Mesendoderm (in vitro differentiated cells): ENCODE measurements at regions not wholly inside any gene's neighbourhood (a gene's known extent, or its start where the extent isn't known, plus 50 kb on each side); places are given as distances from the start of the nearest gene placed in this dataset.
"Not testable (repeated sequence)": the region's sequence is repeated elsewhere in the genome, so short reads cannot be mapped to it uniquely, and the experiment has no call there.

Source experiments
- DNase-seq: peaks from one replicate; pipeline ENCODE4 v3.0.0; 2013
- H2AK5ac ChIP-seq: 2 replicates; pipeline ENCODE4 v1.6.1; 2013; ENCODE audit warnings: low read length, inconsistent platforms
- H2BK120ac ChIP-seq: 2 replicates; pipeline ENCODE4 v1.6.1; 2013; ENCODE audit warnings: low read depth, mild to moderate bottlenecking, low read length, moderate library complexity, mixed read lengths
- H2BK15ac ChIP-seq: replicated peaks from 2 replicates; pipeline ENCODE4 v1.6.1; 2013; ENCODE audit warnings: low read depth, mild to moderate bottlenecking, moderate library complexity
- H2BK5ac ChIP-seq: 2 replicates; pipeline ENCODE4 v1.6.1; 2013; ENCODE audit warnings: low read length, inconsistent platforms
- H3K18ac ChIP-seq: 2 replicates; pipeline ENCODE4 v1.6.1; 2013; ENCODE audit warnings: mild to moderate bottlenecking, low read length, mixed read lengths
- H3K23ac ChIP-seq: one replicate; pipeline ENCODE4 v1.6.1; 2013; ENCODE audit warnings: low read length
- H3K27ac ChIP-seq: 2 replicates; pipeline ENCODE4 v1.5.1; 2013; ENCODE audit warnings: low read depth, mild to moderate bottlenecking, inconsistent platforms, low read length, moderate library complexity
- H3K27me3 ChIP-seq: 2 replicates; pipeline ENCODE4 v1.6.1; 2013; ENCODE audit warnings: low read length, control low read depth, mild to moderate bottlenecking, inconsistent platforms; ENCODE audit not compliant: insufficient read depth, poor library complexity
- H3K36me3 ChIP-seq: 2 replicates; pipeline ENCODE4 v1.6.1; 2013; ENCODE audit warnings: low read length, inconsistent platforms; ENCODE audit not compliant: control insufficient read depth, insufficient read depth
- H3K4ac ChIP-seq: one replicate; pipeline ENCODE4 v1.6.1; 2013; ENCODE audit warnings: low read depth, mild to moderate bottlenecking, low read length, moderate library complexity
- H3K4me1 ChIP-seq: 2 replicates; pipeline ENCODE4 v1.6.1; 2013; ENCODE audit warnings: low read depth, low read length, inconsistent platforms; ENCODE audit not compliant: control insufficient read depth
- H3K4me2 ChIP-seq: 2 replicates; pipeline ENCODE4 v1.6.1; 2013; ENCODE audit warnings: low read length
- H3K4me3 ChIP-seq: 2 replicates; pipeline ENCODE4 v1.5.1; 2013; ENCODE audit warnings: mild to moderate bottlenecking, low read length
- H3K56ac ChIP-seq: one replicate; pipeline ENCODE4 v1.6.1; 2013; ENCODE audit warnings: low read length
- H3K79me1 ChIP-seq: 2 replicates; pipeline ENCODE4 v1.6.1; 2013; ENCODE audit warnings: low read length, inconsistent platforms
- H3K79me2 ChIP-seq: 2 replicates; pipeline ENCODE4 v1.6.1; 2013; ENCODE audit warnings: mild to moderate bottlenecking, low read length; ENCODE audit not compliant: control insufficient read depth, insufficient read depth
- H3K9ac ChIP-seq: 2 replicates; pipeline ENCODE4 v1.6.1; 2013; ENCODE audit warnings: low read length, inconsistent platforms
- H4K5ac ChIP-seq: one replicate; pipeline ENCODE4 v1.6.1; 2013; ENCODE audit warnings: low read length
- H4K8ac ChIP-seq: one replicate; pipeline ENCODE4 v1.6.1; 2013; ENCODE audit warnings: low read depth, mild to moderate bottlenecking, control low read depth, low read length, moderate library complexity
- WGBS: extraction: QIAGEN DNeasy Blood & Tissue Kit; methylation state at CpG from one replicate; pipeline ENCODE4 v1.1.7; 2013; ENCODE audit warnings: low lambda C conversion rate, missing lambda C conversion rate; ENCODE audit not compliant: insufficient coverage; ENCODE audit errors: extremely low coverage; 5-methylcytosine and 5-hydroxymethylcytosine counted together

GRCh38 chr1:243951207-243951606 lies 99.9 kb upstream of the ZBTB18 start:
- not testable (repeated sequence) for H3K79me2 ChIP-seq, H2BK120ac ChIP-seq, H2BK5ac ChIP-seq, H3K9ac ChIP-seq, H3K79me1 ChIP-seq, H3K4me2 ChIP-seq, H3K23ac ChIP-seq, H3K4ac ChIP-seq, H3K27ac ChIP-seq, DNase-seq, H3K4me1 ChIP-seq, H3K4me3 ChIP-seq, H3K36me3 ChIP-seq, H3K56ac ChIP-seq, H4K8ac ChIP-seq, H4K5ac ChIP-seq, H2AK5ac ChIP-seq, H2BK15ac ChIP-seq, H3K18ac ChIP-seq, H3K27me3 ChIP-seq
- WGBS, result no CpG with 5 or more reads among the region's 11 CpGs

DNA sequence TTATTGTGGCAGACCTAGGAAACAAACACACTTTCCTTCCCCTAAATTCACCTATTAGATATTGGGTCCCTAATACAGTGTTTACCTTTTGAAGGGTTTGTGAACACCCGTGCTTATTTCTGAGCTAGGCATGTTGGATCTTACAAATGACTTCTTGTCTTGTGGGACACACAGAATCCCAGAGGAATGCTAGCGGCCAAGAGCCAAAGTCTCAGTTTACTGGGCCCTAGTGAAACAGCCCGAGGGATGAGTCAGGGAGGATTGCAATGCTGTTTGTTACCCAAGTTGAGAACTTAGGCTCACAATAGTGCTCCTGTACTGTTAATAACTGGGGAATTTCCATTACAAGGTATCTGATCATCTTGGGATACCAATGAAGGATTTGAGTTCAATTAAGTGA lies 100.1 kb upstream of the AKT3 start:
- Histone ChIP-seq H3K56ac (no peak overlapping the region), H3K36me3 (no peaks in the 10 kb centered on the region), H3K18ac (no peak overlapping the region), H3K4me1 (no peaks in the 10 kb centered on the region), H3K27me3 (no peaks in the 10 kb centered on the region), H3K4me3 (no peak overlapping the region), H3K79me1 (no peaks in the 10 kb centered on the region), H3K9ac (no peak overlapping the region), H4K8ac (no peak overlapping the region), H3K4me2 (no peak overlapping the region), H3K79me2 (no peaks in the 10 kb centered on the region), H4K5ac (no peak overlapping the region), H2BK5ac (no peak overlapping the region), H3K23ac (no peak overlapping the region), H2AK5ac (no peak overlapping the region), H2BK120ac (no peak overlapping the region), H2BK15ac (no peak overlapping the region), H3K4ac (no peak overlapping the region), H3K27ac (no peak overlapping the region)
- no CpG with 5 or more reads among the region's 3 CpGs for WGBS
- peak; percentile 62 for DNase-seq

DNA sequence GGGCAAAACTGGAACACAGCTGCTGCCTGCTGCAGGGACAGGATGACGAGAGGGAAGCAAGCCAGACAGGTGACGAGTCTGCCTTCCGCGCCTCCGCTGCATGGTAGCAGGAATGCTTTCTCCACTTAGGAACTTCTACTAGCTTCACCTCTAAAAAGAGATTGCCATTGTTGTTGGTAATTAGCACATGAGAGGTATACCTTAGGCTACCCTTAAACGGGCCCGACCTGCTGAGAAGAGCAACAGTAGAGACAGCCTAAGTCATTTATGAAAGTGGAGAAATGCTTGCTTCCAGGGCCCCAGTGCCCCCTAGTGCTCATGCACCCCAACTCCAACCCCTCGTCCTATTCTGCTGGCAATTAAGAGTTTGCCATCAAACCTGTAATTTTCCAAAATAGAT lies 96.9 kb upstream of the AKT3 start:
- H3K18ac ChIP-seq, result no peak overlapping the region

DNA sequence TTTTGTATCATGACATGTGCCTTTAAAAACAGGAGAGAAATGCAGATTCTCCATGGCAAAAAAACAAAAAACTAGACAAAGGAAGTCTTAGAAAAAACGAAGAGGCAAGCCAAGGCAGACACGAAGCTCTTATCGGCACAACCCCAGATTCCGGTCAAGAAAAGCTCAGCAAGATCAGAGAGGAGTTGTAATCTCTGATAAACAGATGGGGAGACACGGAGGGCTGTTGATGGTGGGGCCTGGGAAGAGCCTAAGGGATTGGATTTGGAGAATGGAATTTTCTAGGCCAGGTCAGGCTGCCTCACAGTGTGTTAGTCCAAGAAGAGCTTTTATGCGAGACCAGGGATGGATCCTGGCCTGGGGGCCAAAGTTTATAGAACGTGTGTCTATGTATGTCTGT lies 96.2 kb upstream of the AKT3 start:
- WGBS, result no CpG with 5 or more reads among the region's 7 CpGs

More for the DNA sequence above, 96.9 kb upstream of the AKT3 start:
- Histone ChIP-seq H3K56ac (peak overlapping the region; percentile 52), H3K36me3 (no peaks in the 10 kb centered on the region), H3K4me2 (no peak overlapping the region), H4K8ac (no peak overlapping the region), H2BK5ac (no peak overlapping the region), H3K4ac (no peak overlapping the region), H3K23ac (no peak overlapping the region), H3K27me3 (no peaks in the 10 kb centered on the region), H3K4me1 (no peaks in the 10 kb centered on the region), H2BK15ac (no peak overlapping the region), H3K9ac (no peak overlapping the region), H3K4me3 (no peak overlapping the region), H3K27ac (no peak overlapping the region), H2BK120ac (no peak overlapping the region), H3K79me1 (no peaks in the 10 kb centered on the region), H4K5ac (no peak overlapping the region), H2AK5ac (no peak overlapping the region), H3K79me2 (no peaks in the 10 kb centered on the region)
- DNase-seq, result peak; percentile 95
- WGBS, result no CpG with 5 or more reads among the region's 8 CpGs

DNA sequence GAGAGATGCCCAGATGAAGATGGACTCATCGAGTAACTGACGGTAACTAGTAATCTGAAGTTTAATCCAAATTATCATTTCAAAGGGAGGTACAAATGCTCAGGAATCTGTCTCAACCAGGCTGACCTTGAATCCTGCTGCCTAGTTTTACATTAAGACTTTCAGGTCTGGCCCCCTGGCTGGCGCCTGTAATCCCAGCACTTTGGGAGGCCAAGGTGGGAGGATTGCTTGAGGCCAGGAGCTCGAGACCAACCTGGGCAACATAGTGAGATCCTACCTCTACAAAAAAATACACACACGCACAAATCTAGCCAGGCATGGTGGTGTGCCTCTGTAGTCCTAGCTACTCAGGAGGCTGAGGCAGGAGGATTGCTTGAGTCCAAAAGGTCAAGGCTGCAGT lies 95.7 kb upstream of the AKT3 start:
- Histone ChIP-seq H3K4me3 (no peak overlapping the region), H3K4me2 (no peak overlapping the region), H4K8ac (no peak overlapping the region), H3K79me2 (no peaks in the 10 kb centered on the region), H3K23ac (no peak overlapping the region), H2BK120ac (no peak overlapping the region), H3K27ac (no peak overlapping the region), H3K27me3 (no peaks in the 10 kb centered on the region), H3K56ac (no peak overlapping the region), H2BK15ac (no peak overlapping the region), H3K4me1 (no peaks in the 10 kb centered on the region), H3K4ac (no peak overlapping the region), H4K5ac (no peak overlapping the region), H2BK5ac (no peak overlapping the region), H3K9ac (no peak overlapping the region), H2AK5ac (no peak overlapping the region), H3K79me1 (no peaks in the 10 kb centered on the region), H3K36me3 (no peaks in the 10 kb centered on the region), H3K18ac (no peak overlapping the region)
- no peak for DNase-seq
- WGBS, result no CpG with 5 or more reads among the region's 5 CpGs

More for the DNA sequence above, 96.2 kb upstream of the AKT3 start:
- Histone ChIP-seq H3K4ac (no peak overlapping the region), H3K36me3 (no peaks in the 10 kb centered on the region), H3K4me2 (no peak overlapping the region), H3K4me3 (no peak overlapping the region), H3K9ac (no peak overlapping the region), H3K79me2 (no peaks in the 10 kb centered on the region), H3K27me3 (no peaks in the 10 kb centered on the region), H2BK120ac (no peak overlapping the region), H2AK5ac (no peak overlapping the region), H2BK15ac (no peak overlapping the region), H3K18ac (peak overlapping the region; percentile 29), H3K4me1 (no peaks in the 10 kb centered on the region), H3K79me1 (no peaks in the 10 kb centered on the region), H4K5ac (no peak overlapping the region), H2BK5ac (no peak overlapping the region), H3K27ac (no peak overlapping the region), H3K56ac (no peak overlapping the region), H3K23ac (no peak overlapping the region), H4K8ac (no peak overlapping the region)
- peak; percentile 42 for DNase-seq

DNA sequence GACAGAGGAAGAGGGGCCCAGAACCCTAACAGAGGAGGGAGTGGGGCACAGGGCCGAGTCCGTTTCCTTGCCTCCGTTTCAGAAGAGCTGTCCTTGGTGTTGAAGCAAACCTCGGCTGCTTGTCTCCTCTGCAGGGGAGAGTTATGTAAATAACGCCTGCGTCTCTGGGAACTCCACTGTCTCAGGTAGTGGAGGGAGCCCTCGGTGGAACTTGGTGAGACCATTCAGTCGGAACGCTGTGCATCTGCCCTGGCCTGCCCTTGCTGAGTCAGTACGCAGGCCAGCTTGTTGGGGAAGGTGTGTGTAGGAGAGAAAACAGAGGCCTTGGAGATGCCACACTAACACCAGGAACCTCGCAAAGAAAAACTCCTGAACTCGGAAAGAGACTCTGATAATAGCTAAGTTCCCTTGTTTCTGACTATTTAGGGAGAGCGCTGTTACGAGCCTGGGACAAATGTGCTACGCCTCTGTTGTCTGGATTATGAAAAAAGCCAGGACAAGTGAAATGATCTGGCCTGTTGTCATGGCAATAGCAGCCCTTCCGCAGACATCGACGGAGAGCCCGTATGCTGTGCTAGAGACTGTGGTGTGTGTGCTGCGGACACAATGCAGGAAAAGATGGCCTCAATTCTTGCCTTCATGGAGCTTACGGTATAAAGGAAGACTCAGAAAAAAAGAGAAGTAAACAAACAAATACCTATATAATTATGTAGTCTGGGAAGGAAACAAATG lies 94.6 kb upstream of the AKT3 start:
- H3K79me1 ChIP-seq, result no peaks in the 10 kb centered on the region
- no peak overlapping the region for H3K23ac ChIP-seq
- no peak overlapping the region for H2AK5ac ChIP-seq
- no peak overlapping the region for H2BK15ac ChIP-seq
- DNase-seq, result peak; percentile 93
- H3K56ac ChIP-seq, result no peak overlapping the region
- no peak overlapping the region for H3K27ac ChIP-seq
- no peak overlapping the region for H2BK5ac ChIP-seq
- no CpG with 5 or more reads among the region's 21 CpGs for WGBS
- H3K4me2 ChIP-seq, result no peak overlapping the region
- no peaks in the 10 kb centered on the region for H3K27me3 ChIP-seq
- no peak overlapping the region for H3K4me3 ChIP-seq
- no peaks in the 10 kb centered on the region for H3K79me2 ChIP-seq
- no peak overlapping the region for H4K8ac ChIP-seq
- no peak overlapping the region for H3K4ac ChIP-seq
- no peaks in the 10 kb centered on the region for H3K36me3 ChIP-seq
- H3K4me1 ChIP-seq, result no peaks in the 10 kb centered on the region
- H4K5ac ChIP-seq, result no peak overlapping the region
- H3K9ac ChIP-seq, result no peak overlapping the region
- no peak overlapping the region for H3K18ac ChIP-seq
- no peak overlapping the region for H2BK120ac ChIP-seq
